ENCODE measurements at regions not wholly inside any gene's neighbourhood (a gene's known extent, or its start where the extent isn't known, plus 50 kb on each side); places are given as distances from the start of the nearest gene placed in this dataset.

DNA sequence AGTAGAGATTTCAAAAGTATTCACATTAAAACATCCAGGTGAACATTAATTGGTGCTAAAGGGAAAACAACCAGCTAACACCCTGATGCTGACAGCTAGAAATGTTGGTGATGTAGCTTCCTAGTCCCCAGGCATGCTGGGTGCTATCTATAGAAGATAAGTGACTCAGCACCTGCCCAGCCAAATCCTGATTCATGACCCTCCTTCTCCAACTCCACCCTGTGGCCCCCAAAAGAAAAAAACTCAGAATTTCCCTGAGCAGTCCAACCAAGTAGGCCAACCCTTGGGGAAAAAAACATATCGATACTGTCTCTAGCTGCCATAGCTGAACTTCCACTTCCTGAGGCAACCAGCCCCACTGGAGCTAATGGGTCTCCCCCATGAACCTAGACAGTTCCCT, 197.6 kb upstream of the KLF3 start:
- CTCF ChIA-PET (ENCODE audit: unreplicated experiment) = no interaction called here
- Histone ChIP-seq H3K27ac (ENCODE audit: low read depth, low read length, poor library complexity, severe bottlenecking) (no peak overlapping the region), H3K9me2 (ENCODE audit: insufficient read depth, low read length) (no peaks in the 10 kb centered on the region), H3K79me2 (ENCODE audit: insufficient read depth, low read depth, low read length) (no peaks in the 10 kb centered on the region), H4K20me1 (ENCODE audit: insufficient read depth, low read length) (no peaks in the 10 kb centered on the region), H3K4me3 (ENCODE audit: low read depth, low read length, poor library complexity, severe bottlenecking) (no peak overlapping the region), H3K9me3 (ENCODE audit: low read length) (0 out of 2 replicates have a peak, but pooled peaks cover 5% of the 10 kb centered on the region), H3K36me3 (ENCODE audit: insufficient read depth, low read length) (no peaks in the 10 kb centered on the region), H2AFZ (ENCODE audit: low read length) (no peak overlapping the region), H3K4me1 (ENCODE audit: insufficient read depth, low read length, poor library complexity, severe bottlenecking) (no peaks in the 10 kb centered on the region), H3K4me2 (ENCODE audit: low read length) (no peak overlapping the region)
- intact Hi-C loops (cut with micrococcal nuclease; ENCODE audit: unreplicated experiment) = no loop called here
- TF ChIP-seq, protein P1, sequence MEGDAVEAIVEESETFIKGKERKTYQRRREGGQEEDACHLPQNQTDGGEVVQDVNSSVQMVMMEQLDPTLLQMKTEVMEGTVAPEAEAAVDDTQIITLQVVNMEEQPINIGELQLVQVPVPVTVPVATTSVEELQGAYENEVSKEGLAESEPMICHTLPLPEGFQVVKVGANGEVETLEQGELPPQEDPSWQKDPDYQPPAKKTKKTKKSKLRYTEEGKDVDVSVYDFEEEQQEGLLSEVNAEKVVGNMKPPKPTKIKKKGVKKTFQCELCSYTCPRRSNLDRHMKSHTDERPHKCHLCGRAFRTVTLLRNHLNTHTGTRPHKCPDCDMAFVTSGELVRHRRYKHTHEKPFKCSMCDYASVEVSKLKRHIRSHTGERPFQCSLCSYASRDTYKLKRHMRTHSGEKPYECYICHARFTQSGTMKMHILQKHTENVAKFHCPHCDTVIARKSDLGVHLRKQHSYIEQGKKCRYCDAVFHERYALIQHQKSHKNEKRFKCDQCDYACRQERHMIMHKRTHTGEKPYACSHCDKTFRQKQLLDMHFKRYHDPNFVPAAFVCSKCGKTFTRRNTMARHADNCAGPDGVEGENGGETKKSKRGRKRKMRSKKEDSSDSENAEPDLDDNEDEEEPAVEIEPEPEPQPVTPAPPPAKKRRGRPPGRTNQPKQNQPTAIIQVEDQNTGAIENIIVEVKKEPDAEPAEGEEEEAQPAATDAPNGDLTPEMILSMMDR (conservative IDR thresholded peaks at IDR 0.05; ENCODE audit: low read length) = no peak
- TF ChIP-seq EZH2phosphoT487 (IDR thresholded peaks at IDR 0.05; ENCODE audit: borderline replicate concordance, low read depth, low read length) = no peak
- POLR2A ChIA-PET = no interaction called here
- no TSS peak for BruUV-seq (replicated peaks)
- no peak for DNase-seq (ENCODE audit: low spot score)

DNA sequence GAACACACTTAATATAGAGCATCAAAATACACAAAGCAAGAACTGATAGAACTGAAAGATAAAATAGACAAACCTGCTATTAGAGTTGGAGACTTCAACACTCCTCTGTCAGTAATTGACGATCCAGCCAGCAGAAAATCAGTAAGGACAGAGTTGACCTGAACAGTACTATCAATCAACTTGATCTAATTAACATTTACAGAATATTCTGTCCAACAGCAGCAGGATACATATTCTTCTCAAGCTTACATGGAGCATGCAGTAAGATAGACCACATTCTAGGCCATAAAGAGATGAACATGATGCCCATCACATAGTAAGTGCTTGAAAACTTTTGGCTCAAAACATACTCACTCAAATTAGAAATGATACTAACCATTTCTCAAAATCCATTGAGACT, 196.7 kb upstream of the KLF3 start:
- Histone ChIP-seq H3K9me3 (ENCODE audit: low read length) (0 out of 2 replicates have a peak, but pooled peaks cover 5% of the 10 kb centered on the region), H3K4me2 (ENCODE audit: low read length) (no peak overlapping the region), H4K20me1 (ENCODE audit: insufficient read depth, low read length) (no peaks in the 10 kb centered on the region), H3K4me1 (ENCODE audit: insufficient read depth, low read length, poor library complexity, severe bottlenecking) (no peaks in the 10 kb centered on the region), H3K27ac (ENCODE audit: low read depth, low read length, poor library complexity, severe bottlenecking) (no peak overlapping the region), H2AFZ (ENCODE audit: low read length) (no peak overlapping the region), H3K9me2 (ENCODE audit: insufficient read depth, low read length) (no peaks in the 10 kb centered on the region), H3K36me3 (ENCODE audit: insufficient read depth, low read length) (no peaks in the 10 kb centered on the region), H3K4me3 (ENCODE audit: low read depth, low read length, poor library complexity, severe bottlenecking) (no peak overlapping the region), H3K79me2 (ENCODE audit: insufficient read depth, low read depth, low read length) (no peaks in the 10 kb centered on the region)
- DNase-seq (ENCODE audit: low spot score) = no peak
- no peak for TF ChIP-seq EZH2phosphoT487 (IDR thresholded peaks at IDR 0.05; ENCODE audit: borderline replicate concordance, low read depth, low read length)
- TF ChIP-seq, protein P1 (conservative IDR thresholded peaks at IDR 0.05; ENCODE audit: low read length) = no peak
- CTCF ChIA-PET (ENCODE audit: unreplicated experiment) = no interaction called here
- POLR2A ChIA-PET = interaction anchor here (1.0 to 1.2 kb wide), 2 partner anchors 9 to 164 kb away, joined by 3 to 4 read pairs; no protein-coding TSS in a partner anchor
- intact Hi-C loops (cut with micrococcal nuclease; ENCODE audit: unreplicated experiment) = no loop called here
- no TSS peak for BruUV-seq (replicated peaks)

DNA sequence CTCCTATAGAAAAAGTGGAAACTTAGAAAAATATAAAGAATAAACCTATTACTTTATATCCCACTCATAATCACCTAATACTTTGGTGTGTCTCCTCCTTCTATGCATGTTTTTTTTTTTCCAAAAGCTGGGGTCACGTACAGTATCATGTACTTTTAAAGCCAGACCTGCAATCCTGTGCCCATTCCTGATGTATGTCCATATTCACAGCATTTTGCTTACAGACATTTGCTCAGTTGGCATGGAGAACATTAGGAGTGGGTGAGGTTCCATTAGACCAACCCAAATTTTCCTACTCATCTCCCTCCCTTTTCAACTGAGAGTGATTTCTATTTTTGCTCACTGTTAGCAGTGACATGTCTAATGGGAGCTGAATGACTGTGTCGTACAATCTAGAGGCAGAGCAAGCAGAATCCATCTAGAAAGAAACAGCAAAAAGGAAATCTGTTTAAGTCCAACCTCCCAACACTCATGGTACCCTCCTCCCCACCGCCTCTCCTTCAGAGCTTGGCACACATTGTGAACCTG, 195.6 kb upstream of the KLF3 start:
- H4K20me1 ChIP-seq (ENCODE audit: insufficient read depth, low read length) = no peaks in the 10 kb centered on the region
- H3K9me3 ChIP-seq (ENCODE audit: low read length) = 0 out of 2 replicates have a peak, but pooled peaks cover 5% of the 10 kb centered on the region
- H3K36me3 ChIP-seq (ENCODE audit: insufficient read depth, low read length) = no peaks in the 10 kb centered on the region
- H3K4me1 ChIP-seq (ENCODE audit: insufficient read depth, low read length, poor library complexity, severe bottlenecking) = no peaks in the 10 kb centered on the region
- POLR2A ChIA-PET = interaction anchor here (0.6 to 0.8 kb wide), 2 partner anchors 113 to 149 kb away, joined by 4 read pairs; no protein-coding TSS in a partner anchor
- no peak overlapping the region for H3K4me2 ChIP-seq (ENCODE audit: low read length)
- no peak overlapping the region for H3K27ac ChIP-seq (ENCODE audit: low read depth, low read length, poor library complexity, severe bottlenecking)
- no peak overlapping the region for H3K4me3 ChIP-seq (ENCODE audit: low read depth, low read length, poor library complexity, severe bottlenecking)
- H3K79me2 ChIP-seq (ENCODE audit: insufficient read depth, low read depth, low read length) = no peaks in the 10 kb centered on the region
- no peak overlapping the region for H2AFZ ChIP-seq (ENCODE audit: low read length)
- BruUV-seq (replicated peaks) = no TSS peak
- no peak for DNase-seq (ENCODE audit: low spot score)
- intact Hi-C loops (cut with micrococcal nuclease; ENCODE audit: unreplicated experiment) = no loop called here
- no peaks in the 10 kb centered on the region for H3K9me2 ChIP-seq (ENCODE audit: insufficient read depth, low read length)
- no peak for TF ChIP-seq EZH2phosphoT487 (IDR thresholded peaks at IDR 0.05; ENCODE audit: borderline replicate concordance, low read depth, low read length)
- TF ChIP-seq, protein P1 (conservative IDR thresholded peaks at IDR 0.05; ENCODE audit: low read length) = no peak
- CTCF ChIA-PET (ENCODE audit: unreplicated experiment) = no interaction called here

Measured in OCI-LY7 (cell line).